Testis (tissue), 2 donors: ENCODE measurements at regions not wholly inside any gene's neighbourhood (a gene's known extent, or its start where the extent isn't known, plus 50 kb on each side); places are given as distances from the start of the nearest gene placed in this dataset.

Source experiments
- POLR2A ChIP-seq: fragments of 450-650 bp; IDR thresholded peaks from one replicate; pipeline ENCODE4 v1.6.1; 2017; ENCODE audit warnings: antibody characterized with exemption, mild to moderate bottlenecking, moderate library complexity
- TF ChIP-seq, protein P1 (sequence below), 3 experiments: fragments of 450-650 bp in 2 of 3; fragments of 200-600 bp in 1 of 3; sonication (generic) in 1 of 3; IDR thresholded peaks; one replicate each; pipeline ENCODE4 v1.5.1; 2016 to 2019; ENCODE audit warnings: antibody characterized with exemption in 3 of 3, mild to moderate bottlenecking in 2 of 3, moderate library complexity in 1 of 3

DNA sequence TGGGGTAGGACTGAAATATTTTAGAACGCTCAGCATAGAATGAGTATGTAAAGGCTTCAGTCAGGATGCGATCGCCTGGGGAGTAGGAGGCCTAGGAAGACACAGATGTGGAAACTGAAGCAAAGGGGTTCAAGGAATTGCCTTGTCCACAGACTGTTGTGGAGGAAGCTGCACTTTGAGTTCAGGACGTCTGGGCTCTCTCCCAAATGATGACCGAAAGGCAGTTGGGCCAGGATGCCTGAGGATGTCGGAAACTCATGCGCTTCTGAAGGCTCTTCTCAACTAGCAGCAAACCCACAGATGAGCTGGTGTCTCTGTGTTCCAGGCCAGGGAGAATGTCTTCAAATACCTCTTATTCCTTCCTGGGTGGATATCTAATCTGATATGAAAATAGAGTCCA lies 146.2 kb upstream of the SULF2 start:
- TF ChIP-seq, protein P1, sequence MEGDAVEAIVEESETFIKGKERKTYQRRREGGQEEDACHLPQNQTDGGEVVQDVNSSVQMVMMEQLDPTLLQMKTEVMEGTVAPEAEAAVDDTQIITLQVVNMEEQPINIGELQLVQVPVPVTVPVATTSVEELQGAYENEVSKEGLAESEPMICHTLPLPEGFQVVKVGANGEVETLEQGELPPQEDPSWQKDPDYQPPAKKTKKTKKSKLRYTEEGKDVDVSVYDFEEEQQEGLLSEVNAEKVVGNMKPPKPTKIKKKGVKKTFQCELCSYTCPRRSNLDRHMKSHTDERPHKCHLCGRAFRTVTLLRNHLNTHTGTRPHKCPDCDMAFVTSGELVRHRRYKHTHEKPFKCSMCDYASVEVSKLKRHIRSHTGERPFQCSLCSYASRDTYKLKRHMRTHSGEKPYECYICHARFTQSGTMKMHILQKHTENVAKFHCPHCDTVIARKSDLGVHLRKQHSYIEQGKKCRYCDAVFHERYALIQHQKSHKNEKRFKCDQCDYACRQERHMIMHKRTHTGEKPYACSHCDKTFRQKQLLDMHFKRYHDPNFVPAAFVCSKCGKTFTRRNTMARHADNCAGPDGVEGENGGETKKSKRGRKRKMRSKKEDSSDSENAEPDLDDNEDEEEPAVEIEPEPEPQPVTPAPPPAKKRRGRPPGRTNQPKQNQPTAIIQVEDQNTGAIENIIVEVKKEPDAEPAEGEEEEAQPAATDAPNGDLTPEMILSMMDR (IDR thresholded peaks at IDR 0.05): no peak
- no peak for TF ChIP-seq POLR2A
